DMS153 treated with DMSO at 0.1 percent for 48 hours (cell line): ENCODE measurements at regions not wholly inside any gene's neighbourhood (a gene's known extent, or its start where the extent isn't known, plus 50 kb on each side); places are given as distances from the start of the nearest gene placed in this dataset.

Experiments used
- DNase-seq: peaks from one replicate; lab custom pipeline; 2025; ENCODE audit not compliant: unreplicated experiment; lab: John Stamatoyannopoulos, UW

DNA sequence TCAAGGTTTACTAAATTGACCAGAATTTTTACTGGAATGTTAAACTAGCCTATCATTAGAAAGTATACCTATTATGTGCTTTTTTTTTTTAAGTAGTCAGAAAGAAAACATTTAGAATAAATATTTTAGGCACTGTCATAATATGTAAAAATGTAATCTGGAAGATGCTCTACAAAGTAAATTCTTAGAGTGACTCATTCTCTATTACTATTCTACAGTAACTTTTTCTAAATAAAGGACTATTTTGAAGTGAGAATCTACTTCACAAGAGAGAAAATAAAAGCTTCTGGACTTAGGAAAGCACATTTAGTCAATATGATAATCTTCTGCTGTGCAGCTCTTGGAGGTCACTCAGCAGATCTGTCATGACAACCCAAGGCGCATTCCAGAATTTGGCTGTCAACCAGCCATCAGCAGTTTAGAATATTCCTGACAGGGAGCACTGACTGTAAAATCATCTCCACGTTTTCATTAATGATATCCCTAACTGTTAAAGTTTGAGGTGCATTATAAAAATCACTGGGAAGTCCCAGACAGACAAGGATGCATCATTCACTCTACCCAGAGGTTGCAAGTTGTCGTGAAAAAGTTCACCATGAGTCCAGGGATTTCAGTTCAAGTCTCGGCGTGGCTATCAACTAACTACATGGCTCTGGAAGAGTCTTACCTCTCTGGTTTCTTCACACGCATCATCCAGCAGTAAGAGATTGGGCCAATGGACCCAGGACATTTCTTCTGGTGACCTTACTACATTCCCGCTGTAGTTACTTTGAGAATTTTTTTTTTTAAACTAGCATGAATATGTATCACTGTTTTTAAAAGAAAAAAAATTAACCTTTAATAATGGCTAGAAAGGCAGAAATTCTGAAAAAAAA, 374.9 kb downstream of the GJA1 start:
- DNase-seq = no peak

DNA sequence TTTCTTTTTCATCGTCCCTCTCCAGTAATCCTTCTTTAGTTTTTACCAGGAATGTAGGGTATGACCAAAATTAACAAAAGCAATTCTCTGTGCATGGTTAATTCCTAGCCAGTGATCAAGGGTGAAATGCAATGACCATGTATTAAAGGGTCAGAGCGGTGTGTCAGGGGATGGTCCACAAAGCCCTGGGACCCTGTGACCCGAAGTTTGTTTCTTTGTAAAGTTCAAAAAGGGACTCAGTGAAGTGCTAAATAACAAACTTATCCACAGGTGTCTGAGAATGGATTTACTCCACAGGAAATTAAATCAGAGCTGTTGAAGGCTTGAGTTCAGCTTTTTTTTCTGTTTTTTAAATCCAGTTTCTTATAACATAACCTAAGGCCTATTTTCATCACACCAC, 375.7 kb downstream of the GJA1 start:
- no peak for DNase-seq

DNA sequence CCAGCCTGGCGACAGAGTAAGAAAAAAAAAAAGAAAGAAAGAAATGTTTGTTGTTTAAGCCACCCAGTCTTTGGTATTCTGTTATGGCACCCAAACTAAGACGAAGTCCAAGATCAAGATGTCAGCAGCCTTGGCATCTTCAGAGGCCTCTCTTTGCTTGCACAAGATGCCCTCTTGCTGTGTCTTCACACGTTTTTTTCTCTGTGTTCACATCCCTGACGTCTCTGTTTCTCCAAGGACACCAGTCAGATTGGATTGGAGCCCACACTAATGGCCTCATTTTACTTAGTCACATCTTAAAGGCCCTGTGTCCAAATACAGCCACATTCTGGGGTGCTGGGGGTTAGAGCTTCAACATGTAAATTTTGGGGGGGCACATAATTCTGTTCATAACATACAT, 380.9 kb downstream of the GJA1 start:
- no peak for DNase-seq

DNA sequence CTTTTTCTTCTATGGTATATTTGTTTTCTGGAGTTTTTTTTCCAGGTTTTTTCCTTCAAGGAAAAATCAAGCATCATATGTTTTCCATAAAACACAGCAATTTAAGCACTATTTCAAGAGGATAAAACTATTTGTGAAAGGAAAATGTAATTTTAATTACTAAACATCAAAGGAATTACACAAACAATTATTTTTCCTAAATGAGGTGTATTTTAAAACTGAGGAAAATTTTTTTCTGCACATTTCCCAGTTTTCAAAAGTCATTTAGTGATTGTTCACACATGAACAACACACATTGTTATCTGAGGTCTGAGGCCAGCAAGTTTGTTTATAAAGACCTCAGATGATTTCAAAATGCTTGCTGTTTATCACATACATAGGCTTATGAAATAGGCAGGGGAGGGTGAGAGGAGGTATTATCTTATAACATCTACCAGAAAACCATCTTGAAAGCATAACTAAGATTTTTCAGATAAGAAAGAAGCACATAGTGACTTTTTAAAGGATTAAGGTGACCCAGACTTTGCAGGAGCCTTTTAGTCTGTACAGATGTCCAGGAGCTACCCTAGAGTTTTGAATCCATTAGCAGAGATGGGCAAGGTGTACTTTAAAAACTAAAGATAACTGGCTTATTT, 381.6 kb downstream of the GJA1 start:
- no peak for DNase-seq

DNA sequence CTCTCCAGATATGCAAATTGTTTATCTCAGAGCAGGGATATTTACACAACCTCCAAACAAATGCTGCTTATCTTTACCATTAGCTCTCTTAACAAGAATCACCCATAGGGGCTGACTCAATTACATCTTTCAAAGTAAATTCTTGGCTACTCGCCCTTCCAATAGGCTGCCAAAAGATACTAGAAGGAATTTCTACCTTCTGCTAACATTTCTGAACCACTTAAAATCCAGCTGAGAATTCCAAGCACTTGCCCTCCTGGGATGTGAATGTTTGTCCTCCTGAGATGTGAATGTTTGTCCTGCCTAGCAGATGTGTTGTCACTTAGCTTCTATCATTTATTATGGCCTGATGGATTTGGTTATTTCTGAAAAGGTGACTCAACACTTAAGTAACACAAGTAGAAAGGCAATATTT, 388.0 kb downstream of the GJA1 start:
- no peak for DNase-seq

DNA sequence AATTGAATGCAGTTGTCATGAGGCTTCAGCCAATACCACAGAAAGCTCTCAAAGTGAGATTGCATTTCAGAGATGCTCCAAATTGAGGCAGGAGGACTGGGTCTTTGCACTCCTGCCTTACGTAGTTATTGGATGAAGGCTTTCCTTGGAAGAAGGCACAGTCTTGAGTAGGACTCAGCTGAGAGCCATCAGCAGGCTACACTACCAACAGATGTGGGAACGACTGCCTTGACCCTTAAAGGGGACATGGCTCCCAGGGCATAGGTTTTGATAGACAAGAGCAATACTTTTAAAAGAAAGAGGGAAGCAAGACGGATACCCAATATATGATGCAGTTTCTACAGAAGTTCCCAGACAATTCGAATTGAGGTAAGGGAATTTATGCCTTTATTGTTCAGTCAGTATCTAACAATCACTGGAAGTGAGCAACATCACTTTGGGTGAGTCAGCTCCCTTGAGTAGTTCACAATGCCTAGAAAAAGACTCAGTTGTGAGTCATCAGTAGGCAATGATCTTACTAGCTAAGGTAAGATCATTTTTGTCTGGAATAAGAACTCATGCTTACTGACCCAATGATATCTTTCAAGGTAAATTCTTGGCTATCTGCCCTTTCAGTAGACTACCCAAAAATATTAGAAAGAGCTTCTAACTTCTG, 390.8 kb downstream of the GJA1 start:
- no peak for DNase-seq

DNA sequence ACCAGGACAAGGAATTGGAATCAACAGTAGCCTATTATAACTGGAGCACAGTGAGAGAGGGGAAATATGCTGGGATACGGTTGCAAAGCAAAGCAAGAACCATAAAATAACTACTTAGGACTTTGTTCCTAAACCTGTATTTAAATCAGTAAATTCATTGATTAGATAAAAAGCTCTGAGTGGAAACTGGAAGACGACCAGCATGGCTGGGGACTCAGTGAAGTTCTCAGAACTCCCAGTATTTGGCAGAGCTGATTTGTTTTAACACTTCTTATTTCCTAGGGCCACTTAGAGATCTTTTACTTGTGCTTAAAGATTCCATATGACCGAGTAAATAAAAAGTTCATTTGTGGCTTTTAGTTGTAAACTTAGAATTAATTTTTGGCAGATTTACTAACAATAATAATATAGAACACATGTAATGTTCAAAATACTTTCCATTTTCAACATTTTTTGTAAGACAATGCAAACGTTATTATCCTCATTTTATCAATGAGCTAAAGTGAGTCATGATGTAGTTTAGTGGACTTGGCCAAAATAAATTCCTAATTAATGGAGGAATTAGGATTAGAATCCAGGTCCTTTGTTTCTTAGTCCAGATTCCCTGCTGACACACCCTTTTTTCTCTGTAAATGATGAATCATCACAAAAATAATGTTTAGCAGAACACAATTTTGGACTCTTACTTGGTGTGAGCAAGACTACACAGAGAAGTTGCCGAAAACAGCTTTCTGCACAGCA, 392.9 kb downstream of the GJA1 start:
- DNase-seq = no peak

DNA sequence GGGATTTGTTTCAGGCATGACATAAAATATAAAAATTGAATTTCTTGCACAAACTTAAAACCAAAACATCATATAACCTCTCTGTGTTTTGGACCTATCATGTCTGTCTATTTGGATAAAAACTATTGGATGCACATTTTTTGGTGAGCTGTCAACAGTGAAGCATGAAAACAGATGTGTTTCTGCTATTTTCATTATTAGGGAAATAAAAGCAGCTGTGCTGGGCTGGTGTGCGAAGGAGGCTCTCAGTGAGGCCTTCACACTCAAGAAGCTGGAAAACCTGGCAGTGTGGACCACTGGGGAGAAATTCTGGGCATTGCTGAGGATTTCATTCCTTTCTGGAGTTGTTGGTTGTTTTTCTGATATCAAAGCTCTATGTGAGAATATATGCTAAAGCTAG, 395.3 kb downstream of the GJA1 start:
- DNase-seq = no peak

DNA sequence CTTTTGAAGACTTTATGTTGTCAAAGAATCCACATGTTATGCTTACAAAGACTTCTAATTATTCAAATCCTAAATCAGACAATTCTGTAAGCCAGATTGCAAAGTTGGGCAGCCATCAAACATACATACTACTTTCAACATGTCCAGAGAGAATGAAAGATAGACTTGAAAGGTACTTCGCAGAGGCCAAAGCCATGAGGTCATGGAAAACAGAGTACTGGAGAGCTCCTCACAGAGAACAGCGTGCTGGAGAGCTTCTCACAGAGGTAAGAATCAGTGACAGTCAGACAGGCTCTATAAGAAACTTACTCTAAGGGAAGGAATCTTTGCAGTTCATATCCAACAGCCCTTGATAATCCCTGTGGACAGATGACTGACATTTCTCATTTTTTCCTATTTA, 400.2 kb downstream of the GJA1 start:
- DNase-seq = no peak

DNA sequence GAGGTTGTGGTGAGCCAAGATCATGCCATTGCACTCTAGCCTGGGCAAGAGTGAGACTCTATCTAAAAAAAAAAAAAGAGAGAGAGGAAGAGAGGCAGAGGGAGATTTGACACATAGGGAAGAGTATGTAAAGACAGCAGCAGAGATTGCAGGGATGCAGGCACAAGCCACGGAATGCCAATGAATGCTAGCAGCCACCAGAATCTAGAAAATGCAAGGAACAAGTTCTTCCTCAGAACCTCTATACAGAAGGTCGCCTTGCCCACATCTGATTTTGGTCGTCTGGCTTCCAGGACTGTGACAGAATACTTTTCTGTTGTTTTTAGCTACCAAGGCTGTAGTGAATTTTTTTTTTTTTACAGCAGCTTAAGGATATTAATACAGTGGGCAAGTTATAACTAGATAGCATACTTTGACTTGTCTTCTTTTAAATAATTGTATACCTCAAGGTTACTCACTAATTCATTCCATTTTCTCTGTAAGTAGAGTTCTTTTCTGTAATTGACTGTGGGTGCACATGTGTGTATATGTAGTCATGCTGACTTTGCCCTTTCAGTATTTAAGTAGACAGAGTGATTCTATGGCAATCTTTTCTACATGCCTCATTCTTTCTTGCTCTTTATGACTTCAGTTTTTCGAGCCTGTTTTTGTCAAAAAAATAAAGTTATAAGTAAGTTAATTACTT, 402.2 kb downstream of the GJA1 start:
- DNase-seq = no peak

DNA sequence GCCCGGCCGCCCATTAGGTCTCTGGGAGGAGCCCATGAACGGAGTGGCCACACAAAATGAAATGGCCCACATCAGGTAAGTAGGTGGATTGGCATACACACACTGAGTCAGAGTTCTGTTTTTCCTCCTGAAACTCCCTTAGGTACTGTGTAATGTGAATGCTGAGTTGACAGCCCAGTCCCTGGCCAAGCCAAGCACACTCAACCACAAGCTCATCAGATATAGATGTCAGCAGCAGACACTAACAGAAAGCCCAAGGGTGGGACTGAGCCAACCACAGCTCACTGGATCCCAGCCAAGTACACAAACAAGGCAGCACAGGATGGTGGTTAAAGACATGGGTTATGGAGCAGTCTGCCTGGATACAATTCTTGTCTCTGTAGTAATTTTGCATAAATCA, 403.4 kb downstream of the GJA1 start:
- DNase-seq = no peak

DNA sequence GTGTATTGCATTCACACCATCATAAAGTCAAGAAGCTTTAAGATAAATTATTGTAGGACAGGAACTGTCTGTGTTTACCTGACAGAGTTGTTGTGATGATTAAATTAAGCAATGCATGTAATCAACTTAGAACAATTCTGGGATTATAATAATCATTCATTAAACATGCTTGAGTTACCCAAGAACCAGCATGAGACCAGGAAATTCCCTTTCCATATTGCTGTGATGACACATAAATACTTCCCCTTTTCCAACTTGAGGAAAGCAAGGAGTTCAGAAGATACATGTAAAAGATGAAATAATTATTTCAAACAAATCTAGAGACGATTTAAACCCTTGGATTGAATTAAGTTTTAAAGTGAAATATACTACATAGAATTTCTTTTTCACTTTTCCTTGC, 404.4 kb downstream of the GJA1 start:
- DNase-seq = no peak

DNA sequence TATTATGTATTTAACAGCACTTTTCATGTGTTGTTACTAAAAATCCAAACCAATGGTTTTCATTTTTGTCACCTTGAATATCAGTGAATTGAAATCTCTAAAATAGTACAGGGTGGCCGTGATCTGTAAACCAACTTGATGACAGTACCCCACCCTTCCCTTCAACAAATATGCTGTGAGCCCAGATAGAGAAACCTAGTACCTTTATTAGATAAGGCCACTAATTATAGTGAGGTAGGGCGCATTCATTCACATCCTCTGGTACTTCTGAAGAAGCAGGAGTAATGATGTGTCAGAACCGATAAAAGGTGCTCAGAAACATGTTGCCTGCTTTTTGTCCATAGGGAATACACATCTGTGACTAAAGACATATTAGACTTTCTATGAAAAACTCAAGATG, 409.5 kb downstream of the GJA1 start:
- no peak for DNase-seq

DNA sequence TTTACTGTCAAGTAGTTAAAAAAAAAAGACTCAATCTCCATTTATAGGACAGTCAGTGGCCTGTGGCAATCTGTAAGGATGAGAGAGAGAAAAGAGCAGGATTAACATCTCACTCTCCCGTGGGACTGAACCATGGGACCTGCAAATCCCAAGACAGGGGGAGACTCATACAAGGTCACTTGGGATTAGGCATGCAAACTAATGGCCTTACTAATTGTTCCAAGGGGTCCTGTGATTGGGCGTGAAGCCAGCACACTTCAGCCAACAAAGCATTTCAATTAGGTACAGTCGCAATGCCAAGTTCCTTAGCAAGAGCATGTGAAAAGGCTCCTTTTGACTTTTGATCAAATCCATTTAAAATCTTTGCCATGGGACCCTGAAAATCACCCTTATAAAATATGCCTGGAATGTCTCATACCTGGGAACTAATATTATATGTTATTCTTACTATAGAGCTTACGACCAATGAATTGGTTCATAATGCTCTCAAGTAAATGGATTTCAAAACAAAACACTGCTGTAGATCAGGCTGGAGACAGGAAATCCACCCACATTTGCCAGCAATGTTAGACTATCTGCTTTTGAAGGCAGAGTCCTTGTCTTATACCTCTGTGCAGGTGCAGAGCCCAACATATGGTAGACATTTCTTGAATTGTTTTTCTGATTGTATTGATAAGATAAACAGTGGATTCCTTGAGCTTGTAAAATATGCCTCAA, 412.5 kb downstream of the GJA1 start:
- DNase-seq = no peak

DNA sequence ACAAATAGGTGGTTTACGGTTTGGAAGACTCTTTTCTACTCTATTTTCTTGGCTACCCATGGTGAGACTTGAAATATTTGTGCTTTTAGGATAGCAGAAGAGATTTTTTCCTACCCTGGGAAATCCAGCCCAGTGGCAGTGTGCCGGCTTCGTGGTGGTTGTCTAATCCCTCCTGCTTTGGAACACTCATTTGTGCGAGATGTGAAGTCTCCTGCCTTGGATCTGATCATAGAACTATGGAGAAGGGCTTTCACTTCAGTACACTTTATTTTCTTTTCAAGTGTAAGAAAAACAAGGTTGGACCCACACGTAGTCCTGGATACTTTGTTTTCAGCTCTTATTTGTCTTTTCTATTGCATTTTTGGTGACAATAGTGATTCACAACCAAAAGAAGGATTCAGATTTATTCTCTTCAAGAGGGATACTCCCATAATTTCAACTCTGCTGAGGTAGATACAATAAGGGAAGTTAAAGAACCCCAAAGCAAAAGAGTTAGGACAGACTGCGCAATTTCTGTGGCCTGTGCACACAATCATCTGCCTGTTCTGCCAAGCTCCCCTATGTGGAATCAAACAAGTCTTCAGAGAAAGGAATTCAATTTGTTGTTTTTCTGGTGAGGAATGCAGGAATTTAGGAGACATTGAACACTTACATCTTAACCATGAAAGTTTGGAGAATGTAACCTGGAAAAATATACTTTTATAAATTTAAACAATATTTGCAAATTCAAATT, 413.2 kb downstream of the GJA1 start:
- no peak for DNase-seq

DNA sequence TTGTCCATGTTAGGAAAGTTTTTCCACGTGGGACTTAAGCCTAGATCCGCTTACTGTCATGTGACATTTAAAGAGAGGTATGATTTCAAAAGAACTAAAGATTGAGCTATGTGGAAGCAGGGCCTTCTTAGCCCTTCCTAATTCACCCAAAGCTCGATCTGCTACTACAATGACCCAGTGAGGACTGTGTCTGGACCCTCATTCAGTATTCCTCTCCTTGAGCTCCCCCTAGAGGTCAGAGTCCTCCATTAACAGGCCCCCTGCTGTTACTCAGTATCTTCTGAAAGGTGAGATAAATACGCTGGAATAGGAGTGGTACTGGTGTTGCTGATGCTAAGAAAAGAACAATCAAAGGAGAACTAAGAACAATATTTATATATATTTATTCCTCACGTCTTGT, 414.0 kb downstream of the GJA1 start:
- DNase-seq = peak; percentile 16

DNA sequence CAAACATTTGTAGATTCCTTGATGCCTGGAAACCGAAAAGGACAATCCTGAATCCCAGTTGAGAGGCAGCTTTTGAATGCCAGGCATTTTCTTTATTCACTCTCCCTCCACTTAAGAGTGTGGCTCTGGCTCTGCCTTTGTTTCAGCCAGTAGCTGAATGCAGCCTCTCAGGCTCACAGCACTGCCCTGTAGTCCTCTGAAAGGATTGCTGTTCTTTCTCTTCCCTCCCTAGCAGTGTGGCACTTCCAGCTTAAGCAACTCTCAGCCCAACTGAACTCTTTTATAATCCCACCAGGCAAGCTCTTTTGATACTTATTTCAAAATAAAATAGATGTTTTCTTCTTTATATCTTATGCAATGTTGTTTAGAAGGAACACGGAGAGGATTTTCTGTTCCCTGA, 415.6 kb downstream of the GJA1 start:
- DNase-seq = no peak

DNA sequence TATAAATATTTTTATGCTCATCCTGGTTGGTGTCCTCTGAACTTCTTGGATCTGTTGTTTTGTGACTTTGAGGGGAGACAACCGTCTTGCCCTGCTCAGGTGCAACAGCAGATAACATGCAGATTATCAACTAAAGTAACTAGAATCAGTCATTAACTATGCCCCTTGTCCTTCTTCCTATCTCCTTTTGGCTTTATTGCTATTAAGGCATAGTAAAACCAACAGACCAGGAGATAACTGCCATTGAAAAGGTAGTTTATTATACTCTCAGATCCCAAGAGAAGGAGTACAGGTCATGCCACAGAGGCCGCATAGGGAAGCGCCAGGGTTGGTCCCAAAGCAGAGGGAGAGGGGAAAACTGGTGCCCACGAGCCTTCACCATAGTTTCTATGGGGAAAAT, 418.2 kb downstream of the GJA1 start:
- no peak for DNase-seq

DNA sequence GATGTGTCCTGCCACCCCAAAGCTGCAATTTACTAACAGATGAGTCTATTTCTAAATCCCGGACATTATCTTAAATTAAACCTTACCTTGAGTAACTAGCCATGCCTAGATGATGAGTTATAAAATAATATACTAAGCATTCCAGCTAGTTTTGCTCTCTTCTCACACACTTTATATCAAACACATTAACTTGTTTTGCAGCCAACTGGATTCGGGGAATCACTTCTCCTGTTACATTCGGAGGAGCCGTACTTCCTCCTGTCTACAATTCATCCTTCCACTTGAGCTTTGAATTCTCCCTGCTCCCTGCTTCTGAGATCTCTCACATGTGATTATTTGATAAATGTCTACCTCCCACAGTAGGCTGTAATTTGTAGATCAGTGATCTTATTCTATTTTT, 420.1 kb downstream of the GJA1 start:
- no peak for DNase-seq

DNA sequence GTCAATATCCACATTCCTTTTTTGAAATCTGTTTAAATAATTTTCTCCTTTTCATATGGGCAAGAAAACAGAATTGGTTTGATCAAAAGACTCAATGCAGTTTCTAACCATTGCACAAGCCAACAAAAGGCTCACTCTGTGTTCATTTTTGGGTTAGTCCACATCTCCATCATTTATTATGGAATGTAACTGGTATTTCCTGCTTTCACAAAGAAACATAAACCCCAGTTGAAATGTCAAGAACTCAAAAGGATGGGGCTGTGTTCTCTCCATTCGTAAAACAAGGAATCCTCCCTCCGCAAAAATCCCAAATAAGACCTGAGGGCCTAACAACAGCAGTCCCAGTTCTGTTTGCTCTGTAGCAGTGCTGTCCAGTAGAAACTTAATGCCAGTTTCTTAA, 420.9 kb downstream of the GJA1 start:
- DNase-seq = no peak
